ENCODE measurements at regions not wholly inside any gene's neighbourhood (a gene's known extent, or its start where the extent isn't known, plus 50 kb on each side); places are given as distances from the start of the nearest gene placed in this dataset.

DNA sequence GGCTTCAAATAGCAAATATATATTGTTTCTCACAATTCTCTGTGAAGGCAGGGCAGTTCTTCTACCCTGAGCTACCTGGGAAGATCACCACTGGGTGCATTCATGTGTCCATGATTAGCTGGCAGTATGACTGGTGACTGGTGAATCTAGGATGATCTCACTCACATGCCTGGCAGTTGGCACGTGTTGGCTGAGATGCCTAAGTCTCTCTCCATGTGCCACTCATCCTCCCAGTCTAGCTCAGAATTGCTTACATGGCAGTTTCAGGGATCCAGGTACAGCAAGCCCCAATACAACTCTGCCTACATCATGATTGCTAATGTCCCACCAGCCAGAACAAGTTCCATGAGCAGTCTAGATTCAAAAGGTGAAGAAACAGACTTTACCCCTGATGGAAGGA, 346.8 kb upstream of the CNR1 start:
- H3K79me2 ChIP-seq (ENCODE audit: insufficient read depth, low read length): no peaks in the 10 kb centered on the region
- H3K9me3 ChIP-seq (ENCODE audit: insufficient read depth, low read length): no peaks in the 10 kb centered on the region
- no peak overlapping the region for H3K4me2 ChIP-seq (ENCODE audit: low read depth, low read length, poor library complexity, severe bottlenecking)
- no peaks in the 10 kb centered on the region for H3F3A ChIP-seq (ENCODE audit: insufficient read depth)
- H4K20me1 ChIP-seq (ENCODE audit: low read depth, low read length): no peaks in the 10 kb centered on the region
- H3K36me3 ChIP-seq (ENCODE audit: low read length): no peaks in the 10 kb centered on the region
- no peak overlapping the region for H3K4me3 ChIP-seq (ENCODE audit: insufficient read depth, low read length, poor library complexity, severe bottlenecking)
- no peak for TF ChIP-seq EZH2phosphoT487 (conservative IDR thresholded peaks at IDR 0.05; ENCODE audit: low read length)
- TF ChIP-seq, protein P1, sequence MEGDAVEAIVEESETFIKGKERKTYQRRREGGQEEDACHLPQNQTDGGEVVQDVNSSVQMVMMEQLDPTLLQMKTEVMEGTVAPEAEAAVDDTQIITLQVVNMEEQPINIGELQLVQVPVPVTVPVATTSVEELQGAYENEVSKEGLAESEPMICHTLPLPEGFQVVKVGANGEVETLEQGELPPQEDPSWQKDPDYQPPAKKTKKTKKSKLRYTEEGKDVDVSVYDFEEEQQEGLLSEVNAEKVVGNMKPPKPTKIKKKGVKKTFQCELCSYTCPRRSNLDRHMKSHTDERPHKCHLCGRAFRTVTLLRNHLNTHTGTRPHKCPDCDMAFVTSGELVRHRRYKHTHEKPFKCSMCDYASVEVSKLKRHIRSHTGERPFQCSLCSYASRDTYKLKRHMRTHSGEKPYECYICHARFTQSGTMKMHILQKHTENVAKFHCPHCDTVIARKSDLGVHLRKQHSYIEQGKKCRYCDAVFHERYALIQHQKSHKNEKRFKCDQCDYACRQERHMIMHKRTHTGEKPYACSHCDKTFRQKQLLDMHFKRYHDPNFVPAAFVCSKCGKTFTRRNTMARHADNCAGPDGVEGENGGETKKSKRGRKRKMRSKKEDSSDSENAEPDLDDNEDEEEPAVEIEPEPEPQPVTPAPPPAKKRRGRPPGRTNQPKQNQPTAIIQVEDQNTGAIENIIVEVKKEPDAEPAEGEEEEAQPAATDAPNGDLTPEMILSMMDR (IDR thresholded peaks at IDR 0.05; ENCODE audit: insufficient read depth, low read length, poor library complexity, severe bottlenecking): no peak
- no peaks in the 10 kb centered on the region for H3K9me2 ChIP-seq (replicated peaks; ENCODE audit: insufficient read depth, low read length)
- H3K9ac ChIP-seq (ENCODE audit: low read length): no peak overlapping the region
- no peaks in the 10 kb centered on the region for H3K27me3 ChIP-seq (ENCODE audit: low read length)
- H2AFZ ChIP-seq (ENCODE audit: low read depth, low read length, severe bottlenecking): no peak overlapping the region
- no peak overlapping the region for H3K27ac ChIP-seq (ENCODE audit: low read depth, low read length)

DNA sequence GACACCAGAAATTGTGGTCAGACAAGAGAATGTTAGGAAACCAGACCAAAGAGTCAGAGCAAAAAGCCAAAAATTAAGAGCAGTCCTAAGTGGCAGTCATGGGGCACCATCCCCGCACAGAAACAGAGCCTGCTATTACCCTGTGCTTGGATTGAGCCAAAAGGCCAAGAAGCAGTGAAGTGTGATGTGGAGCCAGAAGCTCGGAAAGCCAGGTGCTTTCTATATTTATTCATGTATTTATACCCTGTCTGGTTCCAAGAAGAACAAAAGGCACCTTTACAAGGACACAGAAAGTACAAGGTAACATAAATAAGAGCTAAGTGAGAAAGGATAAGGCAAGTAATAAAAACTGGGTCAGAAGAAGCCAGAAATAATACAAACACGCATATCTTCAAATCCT, 336.2 kb upstream of the CNR1 start:
- Histone ChIP-seq H3F3A (ENCODE audit: insufficient read depth) (0 out of 2 replicates have a peak, but pooled peaks cover 9% of the 10 kb centered on the region), H4K20me1 (ENCODE audit: low read depth, low read length) (no peaks in the 10 kb centered on the region), H3K9me2 (replicated peaks; ENCODE audit: insufficient read depth, low read length) (no peaks in the 10 kb centered on the region), H3K9me3 (ENCODE audit: insufficient read depth, low read length) (peaks cover 25% of the 10 kb centered on the region; the same call in 1 of the 2 replicates), H3K9ac (ENCODE audit: low read length) (no peak overlapping the region), H2AFZ (ENCODE audit: low read depth, low read length, severe bottlenecking) (no peak overlapping the region), H3K36me3 (ENCODE audit: low read length) (no peaks in the 10 kb centered on the region), H3K27ac (ENCODE audit: low read depth, low read length) (no peak overlapping the region), H3K79me2 (ENCODE audit: insufficient read depth, low read length) (no peaks in the 10 kb centered on the region), H3K27me3 (ENCODE audit: low read length) (no peaks in the 10 kb centered on the region), H3K4me3 (ENCODE audit: insufficient read depth, low read length, poor library complexity, severe bottlenecking) (no peak overlapping the region), H3K4me2 (ENCODE audit: low read depth, low read length, poor library complexity, severe bottlenecking) (no peak overlapping the region)
- no peak for TF ChIP-seq EZH2phosphoT487 (conservative IDR thresholded peaks at IDR 0.05; ENCODE audit: low read length)
- TF ChIP-seq, protein P1 (IDR thresholded peaks at IDR 0.05; ENCODE audit: insufficient read depth, low read length, poor library complexity, severe bottlenecking): no peak

DNA sequence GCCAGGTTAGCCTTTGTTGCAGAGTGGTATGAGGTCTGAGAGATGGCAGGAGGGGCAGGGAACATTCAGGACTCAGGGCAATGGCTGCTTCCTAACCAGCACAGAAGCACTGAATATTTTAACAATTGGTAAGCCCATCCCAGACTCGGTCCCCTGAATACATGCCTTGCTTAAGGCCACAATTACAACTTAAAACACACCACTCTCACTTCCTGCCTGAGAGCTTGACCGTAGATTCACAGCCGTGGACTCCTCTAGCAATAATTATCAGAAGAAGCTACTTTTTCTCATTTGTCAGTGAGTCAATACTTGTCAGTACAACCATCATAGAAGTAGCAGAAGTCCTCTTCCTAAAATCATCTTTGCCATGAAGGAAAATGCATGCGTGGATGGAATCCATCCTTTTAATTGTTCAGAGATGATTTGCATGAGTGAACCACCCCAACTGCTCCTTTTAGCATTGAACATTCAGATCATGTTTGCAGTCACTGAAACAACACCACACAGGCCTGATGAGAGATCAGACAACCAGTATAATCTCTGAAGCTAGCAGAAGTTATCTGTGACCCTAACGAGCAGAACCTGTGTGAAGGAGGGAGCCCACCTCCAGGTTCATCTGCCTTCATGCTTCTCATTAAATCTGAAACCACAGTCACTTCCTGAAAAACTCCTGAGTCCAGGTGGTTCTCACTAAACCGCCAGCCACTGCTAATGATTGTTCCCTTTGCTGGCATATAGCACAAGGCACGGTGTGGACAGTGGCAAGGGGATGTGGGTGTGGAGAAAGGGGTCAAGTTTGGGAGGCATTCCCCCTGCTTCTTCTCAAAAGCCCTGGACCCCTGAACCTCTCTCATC, 333.9 kb upstream of the CNR1 start:
- Histone ChIP-seq H3K9ac (ENCODE audit: low read length) (peak overlapping the region; percentile 42), H3K9me3 (ENCODE audit: insufficient read depth, low read length) (peaks cover 10% of the 10 kb centered on the region; the same call in 1 of the 2 replicates), H3K27me3 (ENCODE audit: low read length) (no peaks in the 10 kb centered on the region), H3K4me3 (ENCODE audit: insufficient read depth, low read length, poor library complexity, severe bottlenecking) (peak overlapping the region; percentile 12), H3K36me3 (ENCODE audit: low read length) (no peaks in the 10 kb centered on the region), H3F3A (ENCODE audit: insufficient read depth) (peaks cover 14% of the 10 kb centered on the region; the same call in 1 of the 2 replicates), H3K4me2 (ENCODE audit: low read depth, low read length, poor library complexity, severe bottlenecking) (peak overlapping the region; percentile 65), H2AFZ (ENCODE audit: low read depth, low read length, severe bottlenecking) (peak overlapping the region; percentile 81), H3K27ac (ENCODE audit: low read depth, low read length) (peak overlapping the region; percentile 80), H3K9me2 (replicated peaks; ENCODE audit: insufficient read depth, low read length) (no peaks in the 10 kb centered on the region), H4K20me1 (ENCODE audit: low read depth, low read length) (no peaks in the 10 kb centered on the region), H3K79me2 (ENCODE audit: insufficient read depth, low read length) (no peaks in the 10 kb centered on the region)
- TF ChIP-seq, protein P1 (IDR thresholded peaks at IDR 0.05; ENCODE audit: insufficient read depth, low read length, poor library complexity, severe bottlenecking): no peak
- no peak for TF ChIP-seq EZH2phosphoT487 (conservative IDR thresholded peaks at IDR 0.05; ENCODE audit: low read length)
